IMR-90 (cell line): ENCODE measurements at regions not wholly inside any gene's neighbourhood (a gene's known extent, or its start where the extent isn't known, plus 50 kb on each side); places are given as distances from the start of the nearest gene placed in this dataset.

ENCODE experiments used
- ATAC-seq: fragments of 200-7000 bp; cut with Tn5 transposase; 2 replicates; pipeline ENCODE4 v1.9.1; 2020; ENCODE audit warnings: low read depth, mild to moderate bottlenecking, moderate library complexity
- BruUV-seq: library from RNA; stranded (reverse); fragments of 400-500 nt; replicated peaks from 2 replicates; lab custom pipeline; 2021; lab: Mats Ljungman, UMichigan
- CTCF ChIA-PET: fragments of 300-600 bp; formaldehyde crosslinking; extraction: SDS; loops from one replicate; lab custom pipeline; 2021; ENCODE audit warnings: antibody characterized with exemption; lab: Yijun Ruan, JAX
- POLR2A ChIA-PET: fragments of 300-600 bp; sonication (Branson Sonifier 250); formaldehyde crosslinking; loops from one replicate; lab custom pipeline; 2022; ENCODE audit warnings: antibody characterized with exemption; ENCODE audit not compliant: unreplicated experiment; lab: Charles Lee
- DNase-seq: peaks from one replicate; pipeline ENCODE4 v3.0.0; 2013
- H2AFZ ChIP-seq: replicated peaks from 2 replicates; pipeline ENCODE3; 2013; ENCODE audit warnings: low read length, mild to moderate bottlenecking; ENCODE audit not compliant: poor library complexity
- H2AK5ac ChIP-seq: 2 replicates; pipeline ENCODE4 v1.6.1; 2013; ENCODE audit warnings: low read depth, low read length, inconsistent platforms
- H2AK9ac ChIP-seq: replicated peaks from 2 replicates; pipeline ENCODE3; 2013; ENCODE audit warnings: mild to moderate bottlenecking, low read depth, low read length, moderate library complexity; ENCODE audit not compliant: poor library complexity
- H2BK120ac ChIP-seq: 2 replicates; pipeline ENCODE4 v1.6.1; 2013; ENCODE audit warnings: low read depth, low read length, inconsistent platforms
- H2BK15ac ChIP-seq: 3 replicates; pipeline ENCODE4 v1.6.1; 2013; ENCODE audit warnings: low read depth, low read length, inconsistent platforms
- H2BK20ac ChIP-seq: 2 replicates; pipeline ENCODE4 v1.6.1; 2013; ENCODE audit warnings: low read depth, mild to moderate bottlenecking, inconsistent platforms, low read length, moderate library complexity
- H2BK5ac ChIP-seq: 2 replicates; pipeline ENCODE4 v1.6.1; 2013; ENCODE audit warnings: mild to moderate bottlenecking, low read depth, low read length, inconsistent platforms; ENCODE audit not compliant: poor library complexity, severe bottlenecking
- H3K14ac ChIP-seq: replicated peaks from 2 replicates; pipeline ENCODE4 v1.6.1; 2013; ENCODE audit warnings: low read depth, low read length, inconsistent platforms
- H3K18ac ChIP-seq: 2 replicates; pipeline ENCODE4 v1.6.1; 2013; ENCODE audit warnings: low read depth, low read length, control low read depth
- H3K23ac ChIP-seq: 2 replicates; pipeline ENCODE4 v1.6.1; 2013; ENCODE audit warnings: low read depth, low read length, inconsistent platforms
- H3K27ac ChIP-seq: 2 replicates; pipeline ENCODE4 v1.5.1; 2013; ENCODE audit warnings: mild to moderate bottlenecking, control low read depth, low read length; ENCODE audit not compliant: insufficient read depth
- H3K27me3 ChIP-seq: 2 replicates; pipeline ENCODE4 v1.6.1; 2013; ENCODE audit warnings: low read length; ENCODE audit not compliant: control insufficient read depth, insufficient read depth
- H3K36me3 ChIP-seq: 2 replicates; pipeline ENCODE4 v1.6.1; 2013; ENCODE audit warnings: low read length, mixed read lengths; ENCODE audit not compliant: control insufficient read depth, insufficient read depth
- H3K4ac ChIP-seq: 2 replicates; pipeline ENCODE4 v1.6.1; 2013; ENCODE audit warnings: low read depth, low read length, inconsistent platforms
- H3K4me1 ChIP-seq: 2 replicates; pipeline ENCODE4 v1.6.1; 2013; ENCODE audit warnings: low read length, mixed read lengths; ENCODE audit not compliant: control insufficient read depth, insufficient read depth
- H3K4me2 ChIP-seq: 2 replicates; pipeline ENCODE4 v1.6.1; 2013; ENCODE audit warnings: low read depth, mild to moderate bottlenecking, control low read depth, low read length, moderate library complexity
- H3K4me3 ChIP-seq: 2 replicates; pipeline ENCODE4 v1.5.1; 2013; ENCODE audit warnings: low read depth, mild to moderate bottlenecking, control low read depth, low read length, moderate library complexity; ENCODE audit not compliant: insufficient read depth
- H3K56ac ChIP-seq: 2 replicates; pipeline ENCODE4 v1.6.1; 2013; ENCODE audit warnings: low read length, inconsistent platforms; ENCODE audit not compliant: insufficient read depth; ENCODE audit errors: extremely low read depth
- H3K79me1 ChIP-seq, 2 experiments: 2 replicates each; pipeline ENCODE4 v1.6.1; 2013; ENCODE audit warnings: low read length in 2 of 2, inconsistent platforms in 1 of 2, low read depth in 1 of 2
- H3K9ac ChIP-seq: 2 replicates; pipeline ENCODE4 v1.6.1; 2013; ENCODE audit warnings: low read depth, low read length, control low read depth
- H3K9me1 ChIP-seq: 2 replicates; pipeline ENCODE4 v1.6.1; 2013; ENCODE audit warnings: low read length, inconsistent platforms; ENCODE audit not compliant: insufficient read depth
- H3K9me3 ChIP-seq: 2 replicates; pipeline ENCODE4 v1.6.1; 2013; ENCODE audit warnings: low read length; ENCODE audit not compliant: control insufficient read depth, insufficient read depth
- H4K20me1 ChIP-seq: 2 replicates; pipeline ENCODE4 v1.6.1; 2013; ENCODE audit warnings: low read length, inconsistent platforms; ENCODE audit not compliant: insufficient read depth
- H4K5ac ChIP-seq: 2 replicates; pipeline ENCODE4 v1.6.1; 2013; ENCODE audit warnings: mild to moderate bottlenecking, low read depth, low read length, control low read depth
- H4K8ac ChIP-seq, 2 experiments: 2 replicates each; pipeline ENCODE4 v1.6.1; 2013; ENCODE audit warnings: low read depth in 2 of 2, low read length in 2 of 2, control low read depth in 1 of 2, inconsistent platforms in 1 of 2
- H4K91ac ChIP-seq: 2 replicates; pipeline ENCODE4 v1.6.1; 2013; ENCODE audit warnings: low read depth, low read length, inconsistent platforms; ENCODE audit not compliant: insufficient read depth
- CEBPB ChIP-seq: IDR thresholded peaks from 2 replicates; pipeline ENCODE4 v1.6.1; 2012; ENCODE audit warnings: low read depth, low read length, improper control_type of control experiment
- POLR2A ChIP-seq: IDR thresholded peaks from 2 replicates; pipeline ENCODE4 v1.6.1; 2012; ENCODE audit warnings: mild to moderate bottlenecking, low read depth, low read length
- RCOR1 ChIP-seq: IDR thresholded peaks from 2 replicates; pipeline ENCODE4 v1.6.1; 2012; ENCODE audit warnings: mild to moderate bottlenecking, low read length, improper control_type of control experiment; ENCODE audit not compliant: insufficient replicate concordance
- WGBS, 2 experiments: methylation state at CpG; one replicate each; pipeline versions ENCODE4 v1.1.5 to v1.1.7; 2013; ENCODE audit warnings: missing lambda C conversion rate in 2 of 2; ENCODE audit not compliant: insufficient read length in 1 of 2; ENCODE audit errors: extremely low coverage in 2 of 2; 5-methylcytosine and 5-hydroxymethylcytosine counted together
- dilution Hi-C: fragments of 300-500 bp; cut with HindIII; formaldehyde crosslinking; loops from one replicate; pipeline ENCODE4 v1.14.3; 2018; ENCODE audit warnings: low sequenced_read_pairs; ENCODE audit not compliant: unreplicated experiment
- in situ Hi-C: fragments of 300-500 bp; cut with MboI; formaldehyde crosslinking; loops from 3 replicates; pipeline ENCODE4 v1.14.3; 2019; ENCODE audit warnings: low sequenced_read_pairs, inconsistent platforms, mixed read lengths
- intact Hi-C: fragments of 100-400 bp; cut with micrococcal nuclease; formaldehyde crosslinking; loops from 2 replicates; pipeline ENCODE4 v1.10.0; 2022
- TF ChIP-seq, protein P1 (sequence below): conservative IDR thresholded peaks from 2 replicates; pipeline ENCODE4 v1.5.1; 2012; ENCODE audit warnings: mild to moderate bottlenecking, low read depth, low read length, improper control_type of control experiment

- Histone ChIP-seq H3K9me1 (no peaks in the 10 kb centered on the region), H4K5ac (no peak overlapping the region), H3K18ac (no peak overlapping the region), H3K79me1 (no peaks in the 10 kb centered on the region), H2BK120ac (no peak overlapping the region), H3K4ac (no peak overlapping the region), H2AFZ (no peak overlapping the region), H4K91ac (no peak overlapping the region), H4K8ac (no peak overlapping the region), H3K23ac (no peak overlapping the region), H3K27me3 (no peaks in the 10 kb centered on the region), H3K9me3 (peaks cover 4% of the 10 kb centered on the region; the same call in 1 of the 2 replicates), H2BK20ac (no peak overlapping the region), H3K27ac (no peak overlapping the region), H3K9ac (no peak overlapping the region), H2AK5ac (no peak overlapping the region), H4K20me1 (no peaks in the 10 kb centered on the region), H3K14ac (no peak overlapping the region), H3K4me2 (no peak overlapping the region), H2BK5ac (no peak overlapping the region), H2AK9ac (no peak overlapping the region), H3K4me3 (no peak overlapping the region), H3K56ac (no peak overlapping the region), H3K36me3 (no peaks in the 10 kb centered on the region), H3K4me1 (no peaks in the 10 kb centered on the region), H2BK15ac (no peak overlapping the region)
- no TSS peak for BruUV-seq
- TF ChIP-seq RCOR1, result no peak
- TF ChIP-seq POLR2A, result no peak
- no peak for TF ChIP-seq CEBPB
- TF ChIP-seq, protein P1, sequence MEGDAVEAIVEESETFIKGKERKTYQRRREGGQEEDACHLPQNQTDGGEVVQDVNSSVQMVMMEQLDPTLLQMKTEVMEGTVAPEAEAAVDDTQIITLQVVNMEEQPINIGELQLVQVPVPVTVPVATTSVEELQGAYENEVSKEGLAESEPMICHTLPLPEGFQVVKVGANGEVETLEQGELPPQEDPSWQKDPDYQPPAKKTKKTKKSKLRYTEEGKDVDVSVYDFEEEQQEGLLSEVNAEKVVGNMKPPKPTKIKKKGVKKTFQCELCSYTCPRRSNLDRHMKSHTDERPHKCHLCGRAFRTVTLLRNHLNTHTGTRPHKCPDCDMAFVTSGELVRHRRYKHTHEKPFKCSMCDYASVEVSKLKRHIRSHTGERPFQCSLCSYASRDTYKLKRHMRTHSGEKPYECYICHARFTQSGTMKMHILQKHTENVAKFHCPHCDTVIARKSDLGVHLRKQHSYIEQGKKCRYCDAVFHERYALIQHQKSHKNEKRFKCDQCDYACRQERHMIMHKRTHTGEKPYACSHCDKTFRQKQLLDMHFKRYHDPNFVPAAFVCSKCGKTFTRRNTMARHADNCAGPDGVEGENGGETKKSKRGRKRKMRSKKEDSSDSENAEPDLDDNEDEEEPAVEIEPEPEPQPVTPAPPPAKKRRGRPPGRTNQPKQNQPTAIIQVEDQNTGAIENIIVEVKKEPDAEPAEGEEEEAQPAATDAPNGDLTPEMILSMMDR, result no peak
- dilution Hi-C loops, result no loop called here
- ChIA-PET CTCF (interaction anchor here (1.0 kb wide), 1 partner anchor 14 kb away, joined by 3 read pairs; no protein-coding TSS in a partner anchor), POLR2A (no interaction called here)
- 60% methylated on average over 2 of the region's 2 CpGs; no CpG with 5 or more reads in 1 of the 2 experiments for WGBS, 2 experiments
- intact Hi-C loops, result no loop called here
- in situ Hi-C loops, result no loop called here
- DNase-seq (no peak), ATAC-seq (no peak)
Measured at GRCh38 chr5:21219966-21220365, 1232.0 kb upstream of the CDH18 start.
